HepG2 (cell line): ENCODE measurements at regions not wholly inside any gene's neighbourhood (a gene's known extent, or its start where the extent isn't known, plus 50 kb on each side); places are given as distances from the start of the nearest gene placed in this dataset.

Experiments used
- ELF3 ChIP-seq: IDR thresholded peaks from 2 replicates; pipeline ENCODE4 v1.6.1; 2016; ENCODE audit warnings: missing genetic modification reagents, missing compliant biosample characterization
- HNRNPLL ChIP-seq: fragments of 200-400 bp; formaldehyde crosslinking; IDR thresholded peaks from 2 replicates; pipeline ENCODE4 v1.6.1; 2017; ENCODE audit warnings: mild to moderate bottlenecking, low read depth, low read length; ENCODE audit not compliant: poor library complexity, severe bottlenecking
- IRF9 ChIP-seq: sonication (generic); formaldehyde crosslinking; IDR thresholded peaks from 2 replicates; pipeline ENCODE4 v1.8.0; 2022; ENCODE audit warnings: missing genetic modification reagents, mild to moderate bottlenecking, borderline replicate concordance
- MIER3 ChIP-seq: IDR thresholded peaks from 2 replicates; pipeline ENCODE4 v1.6.1; 2016; ENCODE audit warnings: missing compliant biosample characterization, borderline replicate concordance
- MIXL1 ChIP-seq: IDR thresholded peaks from 2 replicates; pipeline ENCODE4 v1.6.1; 2016
- NONO ChIP-seq, 2 experiments: fragments of 450-650 bp in 1 of 2; sonication (generic) in 1 of 2; formaldehyde crosslinking in 1 of 2; IDR thresholded peaks in 1 of 2; conservative IDR thresholded peaks in 1 of 2; 2 replicates each; pipeline versions ENCODE4 v1.6.1 to v1.8.0; 2017 to 2022; ENCODE audit warnings: mild to moderate bottlenecking in 1 of 2, missing genetic modification reagents in 1 of 2, moderate library complexity in 1 of 2
- SMAD1 ChIP-seq: sonication (generic); formaldehyde crosslinking; IDR thresholded peaks from 2 replicates; pipeline ENCODE4 v1.4.0; 2020; ENCODE audit warnings: missing genetic modification reagents, low read depth, mild to moderate bottlenecking, borderline replicate concordance
- TFDP2 ChIP-seq: sonication (generic); formaldehyde crosslinking; IDR thresholded peaks from 2 replicates; pipeline ENCODE4 v1.4.0; 2020; ENCODE audit warnings: missing genetic modification reagents
- XRCC5 ChIP-seq: fragments of 200-400 bp; formaldehyde crosslinking; optimal IDR thresholded peaks from 2 replicates; pipeline ENCODE3; 2017; ENCODE audit warnings: mild to moderate bottlenecking, low read length
- ZBTB42 ChIP-seq: sonication (generic); formaldehyde crosslinking; IDR thresholded peaks from 2 replicates; pipeline ENCODE4 v1.5.0; 2020; ENCODE audit warnings: mild to moderate bottlenecking, missing genetic modification reagents
- ZBTB7A ChIP-seq: sonication (generic); formaldehyde crosslinking; IDR thresholded peaks from 2 replicates; pipeline ENCODE4 v1.8.0; 2022; ENCODE audit warnings: mild to moderate bottlenecking, missing genetic modification reagents
- ZNF263 ChIP-seq: sonication (generic); formaldehyde crosslinking; IDR thresholded peaks from 2 replicates; pipeline ENCODE4 v1.4.0; 2020; ENCODE audit warnings: missing genetic modification reagents
- ZNF768 ChIP-seq: sonication (generic); formaldehyde crosslinking; IDR thresholded peaks from 2 replicates; pipeline ENCODE4 v1.4.0; 2020; ENCODE audit warnings: missing genetic modification reagents
- ZNF883 ChIP-seq: sonication (generic); formaldehyde crosslinking; IDR thresholded peaks from 2 replicates; pipeline ENCODE4 v1.5.1; 2020; ENCODE audit warnings: mild to moderate bottlenecking, missing genetic modification reagents; ENCODE audit errors: not compliant biosample characterization
- ZSCAN25 ChIP-seq: sonication (generic); formaldehyde crosslinking; IDR thresholded peaks from 2 replicates; pipeline ENCODE4 v1.8.0; 2022; ENCODE audit warnings: mild to moderate bottlenecking, missing genetic modification reagents
- TF ChIP-seq, protein P1 (sequence below): sonication (generic); formaldehyde crosslinking; IDR thresholded peaks from 2 replicates; pipeline ENCODE4 v1.5.0; 2020; ENCODE audit warnings: mild to moderate bottlenecking, missing genetic modification reagents, moderate library complexity
- TF ChIP-seq, protein P2 (sequence below): sonication (generic); formaldehyde crosslinking; IDR thresholded peaks from 2 replicates; pipeline ENCODE4 v1.4.0; 2020; ENCODE audit warnings: mild to moderate bottlenecking, low read depth, missing genetic modification reagents
- TF ChIP-seq, protein P3 (sequence below): sonication (generic); formaldehyde crosslinking; IDR thresholded peaks from 2 replicates; pipeline ENCODE4 v1.4.0; 2020; ENCODE audit warnings: missing genetic modification reagents

DNA sequence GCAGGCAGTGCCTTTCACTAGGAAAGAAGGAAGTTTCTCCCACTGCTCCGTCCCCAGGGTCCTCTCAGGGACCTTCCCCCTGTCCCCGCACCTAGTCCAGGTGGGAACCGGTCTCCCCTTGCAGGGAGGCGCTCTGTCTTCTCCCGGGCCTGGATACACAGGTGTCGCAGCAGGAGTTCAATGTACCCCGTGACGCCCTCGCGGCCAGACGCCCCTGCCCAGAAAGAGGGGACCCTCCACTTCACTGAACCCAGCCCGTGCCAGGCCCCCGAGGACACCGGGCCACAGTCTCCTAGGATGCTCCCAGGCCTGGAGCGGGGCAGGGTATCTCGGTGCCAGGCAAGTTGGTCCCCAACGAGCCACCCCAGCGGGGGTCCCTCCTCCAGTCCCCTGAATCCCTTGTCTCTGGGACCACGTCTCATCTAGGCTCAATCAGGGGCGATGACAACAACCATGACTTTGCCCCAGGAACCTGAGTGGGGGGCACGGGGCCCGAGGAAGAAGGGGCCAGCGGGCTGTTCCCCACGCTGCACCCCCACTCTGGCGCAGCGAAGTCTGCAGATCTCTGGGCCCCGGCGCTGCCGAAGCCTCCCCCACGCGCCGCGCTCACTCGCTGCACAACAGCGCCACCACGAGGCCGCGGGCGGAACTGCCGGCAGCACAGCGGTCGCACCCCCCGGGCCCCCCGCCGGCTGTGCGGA is 103.0 kb downstream of the EDN3 start (continued):
- no peak for TF ChIP-seq NONO (IDR thresholded peaks at IDR 0.05)
- peak; percentile 50; the same call in 1 of the 2 replicates for TF ChIP-seq NONO (CRISPR knock-in tag; conservative IDR thresholded peaks at IDR 0.05)
- TF ChIP-seq MIER3 (CRISPR knock-in tag), result no peak
- 0 out of 2 replicates have a peak, but pooled peaks have one; percentile 53 for TF ChIP-seq SMAD1
- TF ChIP-seq XRCC5, result peak; percentile 92
- peak; percentile 40 for TF ChIP-seq HNRNPLL
- TF ChIP-seq ZNF263 (CRISPR knock-in tag), result peak; percentile 53; the same call in 1 of the 2 replicates
- TF ChIP-seq MIXL1 (CRISPR knock-in tag), result 0 out of 2 replicates have a peak, but pooled peaks have one; percentile 15
- TF ChIP-seq ZBTB7A, result peak; percentile 53; the same call in 1 of the 2 replicates
- TF ChIP-seq, protein P1, sequence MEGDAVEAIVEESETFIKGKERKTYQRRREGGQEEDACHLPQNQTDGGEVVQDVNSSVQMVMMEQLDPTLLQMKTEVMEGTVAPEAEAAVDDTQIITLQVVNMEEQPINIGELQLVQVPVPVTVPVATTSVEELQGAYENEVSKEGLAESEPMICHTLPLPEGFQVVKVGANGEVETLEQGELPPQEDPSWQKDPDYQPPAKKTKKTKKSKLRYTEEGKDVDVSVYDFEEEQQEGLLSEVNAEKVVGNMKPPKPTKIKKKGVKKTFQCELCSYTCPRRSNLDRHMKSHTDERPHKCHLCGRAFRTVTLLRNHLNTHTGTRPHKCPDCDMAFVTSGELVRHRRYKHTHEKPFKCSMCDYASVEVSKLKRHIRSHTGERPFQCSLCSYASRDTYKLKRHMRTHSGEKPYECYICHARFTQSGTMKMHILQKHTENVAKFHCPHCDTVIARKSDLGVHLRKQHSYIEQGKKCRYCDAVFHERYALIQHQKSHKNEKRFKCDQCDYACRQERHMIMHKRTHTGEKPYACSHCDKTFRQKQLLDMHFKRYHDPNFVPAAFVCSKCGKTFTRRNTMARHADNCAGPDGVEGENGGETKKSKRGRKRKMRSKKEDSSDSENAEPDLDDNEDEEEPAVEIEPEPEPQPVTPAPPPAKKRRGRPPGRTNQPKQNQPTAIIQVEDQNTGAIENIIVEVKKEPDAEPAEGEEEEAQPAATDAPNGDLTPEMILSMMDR (CRISPR knock-in tag), result peak; percentile 96
- 0 out of 2 replicates have a peak, but pooled peaks have one; percentile 38 for TF ChIP-seq ZSCAN25 (CRISPR knock-in tag)
- TF ChIP-seq ELF3, result 0 out of 2 replicates have a peak, but pooled peaks have one; percentile 23
- TF ChIP-seq IRF9 (CRISPR knock-in tag), result peak; percentile 56; the same call in 1 of the 2 replicates
- TF ChIP-seq, protein P2, sequence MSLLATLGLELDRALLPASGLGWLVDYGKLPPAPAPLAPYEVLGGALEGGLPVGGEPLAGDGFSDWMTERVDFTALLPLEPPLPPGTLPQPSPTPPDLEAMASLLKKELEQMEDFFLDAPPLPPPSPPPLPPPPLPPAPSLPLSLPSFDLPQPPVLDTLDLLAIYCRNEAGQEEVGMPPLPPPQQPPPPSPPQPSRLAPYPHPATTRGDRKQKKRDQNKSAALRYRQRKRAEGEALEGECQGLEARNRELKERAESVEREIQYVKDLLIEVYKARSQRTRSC (CRISPR knock-in tag), result 0 out of 2 replicates have a peak, but pooled peaks have one; percentile 32
- peak; percentile 57; the same call in 1 of the 2 replicates for TF ChIP-seq ZNF768 (CRISPR knock-in tag)
- TF ChIP-seq, protein P3, sequence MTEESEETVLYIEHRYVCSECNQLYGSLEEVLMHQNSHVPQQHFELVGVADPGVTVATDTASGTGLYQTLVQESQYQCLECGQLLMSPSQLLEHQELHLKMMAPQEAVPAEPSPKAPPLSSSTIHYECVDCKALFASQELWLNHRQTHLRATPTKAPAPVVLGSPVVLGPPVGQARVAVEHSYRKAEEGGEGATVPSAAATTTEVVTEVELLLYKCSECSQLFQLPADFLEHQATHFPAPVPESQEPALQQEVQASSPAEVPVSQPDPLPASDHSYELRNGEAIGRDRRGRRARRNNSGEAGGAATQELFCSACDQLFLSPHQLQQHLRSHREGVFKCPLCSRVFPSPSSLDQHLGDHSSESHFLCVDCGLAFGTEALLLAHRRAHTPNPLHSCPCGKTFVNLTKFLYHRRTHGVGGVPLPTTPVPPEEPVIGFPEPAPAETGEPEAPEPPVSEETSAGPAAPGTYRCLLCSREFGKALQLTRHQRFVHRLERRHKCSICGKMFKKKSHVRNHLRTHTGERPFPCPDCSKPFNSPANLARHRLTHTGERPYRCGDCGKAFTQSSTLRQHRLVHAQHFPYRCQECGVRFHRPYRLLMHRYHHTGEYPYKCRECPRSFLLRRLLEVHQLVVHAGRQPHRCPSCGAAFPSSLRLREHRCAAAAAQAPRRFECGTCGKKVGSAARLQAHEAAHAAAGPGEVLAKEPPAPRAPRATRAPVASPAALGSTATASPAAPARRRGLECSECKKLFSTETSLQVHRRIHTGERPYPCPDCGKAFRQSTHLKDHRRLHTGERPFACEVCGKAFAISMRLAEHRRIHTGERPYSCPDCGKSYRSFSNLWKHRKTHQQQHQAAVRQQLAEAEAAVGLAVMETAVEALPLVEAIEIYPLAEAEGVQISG, result peak; percentile 38; the same call in 1 of the 2 replicates
- no peak for TF ChIP-seq TFDP2 (CRISPR knock-in tag)
- TF ChIP-seq ZNF883 (CRISPR knock-in tag), result peak; percentile 89
- 0 out of 2 replicates have a peak, but pooled peaks have one; percentile 77 for TF ChIP-seq ZBTB42 (CRISPR knock-in tag)
